ENCODE measurements at regions not wholly inside any gene's neighbourhood (a gene's known extent, or its start where the extent isn't known, plus 50 kb on each side); places are given as distances from the start of the nearest gene placed in this dataset.

- DNase-seq (ENCODE audit: extremely low read depth in 1 of 4, low spot score in 3 of 4) (no peak), ATAC-seq (no peak), FAIRE-seq (no peak)
- ChIA-PET CTCF (ENCODE audit: low intra/inter-chr PET ratio) (no interaction called here), POLR2A (no interaction called here)
- no peak for TF ChIP-seq POLR2B (IDR thresholded peaks at IDR 0.05; ENCODE audit: low read depth, partially characterized antibody)
- no peak for TF ChIP-seq NEUROD1 (IDR thresholded peaks at IDR 0.05; ENCODE audit: borderline replicate concordance, low read depth, low read length, partially characterized antibody)
- H3K9me3 ChIP-seq (replicated peaks; ENCODE audit: control insufficient read depth, insufficient read depth, low read depth, low read length) = no peaks in the 10 kb centered on the region
- no peak overlapping the region for H3K4me2 ChIP-seq (ENCODE audit: insufficient read depth, low read length)
- H3K4me1 ChIP-seq (replicated peaks in 1 of 2; ENCODE audit: control insufficient read depth in 2 of 2, insufficient read depth in 2 of 2, low read length in 2 of 2) = no peaks in the 10 kb centered on the region
- no peaks in the 10 kb centered on the region for H4K20me1 ChIP-seq (replicated peaks; ENCODE audit: control insufficient read depth, insufficient read depth, low read length)
- BruUV-seq (replicated peaks) = no TSS peak
- no CpG with 5 or more reads among the region's 2 CpGs for WGBS (ENCODE audit: insufficient coverage, low coverage, missing lambda C conversion rate)
- in situ Hi-C loops (cut with MboI) = no loop called here
- no peaks in the 10 kb centered on the region for H3K9me1 ChIP-seq (ENCODE audit: control insufficient read depth, insufficient read depth, low read length)
- H3K9ac ChIP-seq (ENCODE audit: insufficient read depth in 1 of 2, low read depth in 2 of 2, low read length in 2 of 2) = no peak overlapping the region
- no peaks in the 10 kb centered on the region for H3K27me3 ChIP-seq (ENCODE audit: control insufficient read depth in 2 of 2, insufficient read depth in 2 of 2, low read length in 2 of 2)
- intact Hi-C loops (cut with micrococcal nuclease) = no loop called here
- H3K79me2 ChIP-seq (ENCODE audit: control insufficient read depth, insufficient read depth, low read length) = no peaks in the 10 kb centered on the region
- H3K36me3 ChIP-seq (ENCODE audit: control insufficient read depth, insufficient read depth, low read length) = no peaks in the 10 kb centered on the region
- H2AFZ ChIP-seq (ENCODE audit: low read depth, low read length) = no peak overlapping the region
- no peak overlapping the region for H3K4me3 ChIP-seq
- no peak overlapping the region for H3K27ac ChIP-seq (ENCODE audit: extremely low read depth, low read depth, low read length)
These were observed 848.8 kb upstream of the ACO1 start for GRCh38 chr9:31535651-31536050.

DNA sequence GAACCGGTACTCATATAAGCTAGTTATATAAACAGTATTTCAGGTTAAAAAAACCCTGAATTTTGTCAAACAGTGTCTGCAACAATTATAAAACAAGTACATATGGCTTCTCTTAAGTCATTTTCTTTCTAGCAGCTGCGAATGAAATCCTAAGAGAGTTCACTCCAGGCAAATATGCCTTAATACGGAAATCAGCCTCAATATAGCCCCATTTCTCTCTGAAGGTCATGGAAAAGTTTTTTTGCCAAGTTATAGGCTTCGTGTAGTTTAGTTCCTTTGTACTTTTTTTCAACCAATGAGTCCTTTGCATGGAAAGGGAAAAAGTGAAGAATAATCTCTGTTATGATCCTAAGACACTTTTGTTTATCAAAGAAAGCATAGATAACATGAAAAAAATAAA lies 848.0 kb upstream of the ACO1 start:
- POLR2A ChIA-PET = no interaction called here
- Histone ChIP-seq H3K36me3 (ENCODE audit: control insufficient read depth, insufficient read depth, low read length) (no peaks in the 10 kb centered on the region), H3K4me3 (no peak overlapping the region), H3K79me2 (ENCODE audit: control insufficient read depth, insufficient read depth, low read length) (no peaks in the 10 kb centered on the region), H2AFZ (ENCODE audit: low read depth, low read length) (no peak overlapping the region), H3K4me1 (replicated peaks in 1 of 2; ENCODE audit: control insufficient read depth in 2 of 2, insufficient read depth in 2 of 2, low read length in 2 of 2) (no peaks in the 10 kb centered on the region), H3K4me2 (ENCODE audit: insufficient read depth, low read length) (no peak overlapping the region), H3K9ac (ENCODE audit: insufficient read depth in 1 of 2, low read depth in 2 of 2, low read length in 2 of 2) (no peak overlapping the region), H4K20me1 (replicated peaks; ENCODE audit: control insufficient read depth, insufficient read depth, low read length) (no peaks in the 10 kb centered on the region), H3K27ac (ENCODE audit: extremely low read depth, low read depth, low read length) (no peak overlapping the region), H3K27me3 (ENCODE audit: control insufficient read depth in 2 of 2, insufficient read depth in 2 of 2, low read length in 2 of 2) (no peaks in the 10 kb centered on the region), H3K9me1 (ENCODE audit: control insufficient read depth, insufficient read depth, low read length) (no peaks in the 10 kb centered on the region), H3K9me3 (replicated peaks; ENCODE audit: control insufficient read depth, insufficient read depth, low read depth, low read length) (no peaks in the 10 kb centered on the region)
- no TSS peak for BruUV-seq (replicated peaks)
- in situ Hi-C loops (cut with MboI) (no loop called here), intact Hi-C loops (cut with micrococcal nuclease) (no loop called here)
- no peak for FAIRE-seq
- ATAC-seq = no peak
- CTCF ChIA-PET (ENCODE audit: low intra/inter-chr PET ratio) = no interaction called here
- DNase-seq (ENCODE audit: extremely low read depth in 1 of 4, low spot score in 3 of 4) = no peak
- WGBS (ENCODE audit: insufficient coverage, low coverage, missing lambda C conversion rate) = no CpG with 5 or more reads among the region's 4 CpGs
- TF ChIP-seq, protein P1, sequence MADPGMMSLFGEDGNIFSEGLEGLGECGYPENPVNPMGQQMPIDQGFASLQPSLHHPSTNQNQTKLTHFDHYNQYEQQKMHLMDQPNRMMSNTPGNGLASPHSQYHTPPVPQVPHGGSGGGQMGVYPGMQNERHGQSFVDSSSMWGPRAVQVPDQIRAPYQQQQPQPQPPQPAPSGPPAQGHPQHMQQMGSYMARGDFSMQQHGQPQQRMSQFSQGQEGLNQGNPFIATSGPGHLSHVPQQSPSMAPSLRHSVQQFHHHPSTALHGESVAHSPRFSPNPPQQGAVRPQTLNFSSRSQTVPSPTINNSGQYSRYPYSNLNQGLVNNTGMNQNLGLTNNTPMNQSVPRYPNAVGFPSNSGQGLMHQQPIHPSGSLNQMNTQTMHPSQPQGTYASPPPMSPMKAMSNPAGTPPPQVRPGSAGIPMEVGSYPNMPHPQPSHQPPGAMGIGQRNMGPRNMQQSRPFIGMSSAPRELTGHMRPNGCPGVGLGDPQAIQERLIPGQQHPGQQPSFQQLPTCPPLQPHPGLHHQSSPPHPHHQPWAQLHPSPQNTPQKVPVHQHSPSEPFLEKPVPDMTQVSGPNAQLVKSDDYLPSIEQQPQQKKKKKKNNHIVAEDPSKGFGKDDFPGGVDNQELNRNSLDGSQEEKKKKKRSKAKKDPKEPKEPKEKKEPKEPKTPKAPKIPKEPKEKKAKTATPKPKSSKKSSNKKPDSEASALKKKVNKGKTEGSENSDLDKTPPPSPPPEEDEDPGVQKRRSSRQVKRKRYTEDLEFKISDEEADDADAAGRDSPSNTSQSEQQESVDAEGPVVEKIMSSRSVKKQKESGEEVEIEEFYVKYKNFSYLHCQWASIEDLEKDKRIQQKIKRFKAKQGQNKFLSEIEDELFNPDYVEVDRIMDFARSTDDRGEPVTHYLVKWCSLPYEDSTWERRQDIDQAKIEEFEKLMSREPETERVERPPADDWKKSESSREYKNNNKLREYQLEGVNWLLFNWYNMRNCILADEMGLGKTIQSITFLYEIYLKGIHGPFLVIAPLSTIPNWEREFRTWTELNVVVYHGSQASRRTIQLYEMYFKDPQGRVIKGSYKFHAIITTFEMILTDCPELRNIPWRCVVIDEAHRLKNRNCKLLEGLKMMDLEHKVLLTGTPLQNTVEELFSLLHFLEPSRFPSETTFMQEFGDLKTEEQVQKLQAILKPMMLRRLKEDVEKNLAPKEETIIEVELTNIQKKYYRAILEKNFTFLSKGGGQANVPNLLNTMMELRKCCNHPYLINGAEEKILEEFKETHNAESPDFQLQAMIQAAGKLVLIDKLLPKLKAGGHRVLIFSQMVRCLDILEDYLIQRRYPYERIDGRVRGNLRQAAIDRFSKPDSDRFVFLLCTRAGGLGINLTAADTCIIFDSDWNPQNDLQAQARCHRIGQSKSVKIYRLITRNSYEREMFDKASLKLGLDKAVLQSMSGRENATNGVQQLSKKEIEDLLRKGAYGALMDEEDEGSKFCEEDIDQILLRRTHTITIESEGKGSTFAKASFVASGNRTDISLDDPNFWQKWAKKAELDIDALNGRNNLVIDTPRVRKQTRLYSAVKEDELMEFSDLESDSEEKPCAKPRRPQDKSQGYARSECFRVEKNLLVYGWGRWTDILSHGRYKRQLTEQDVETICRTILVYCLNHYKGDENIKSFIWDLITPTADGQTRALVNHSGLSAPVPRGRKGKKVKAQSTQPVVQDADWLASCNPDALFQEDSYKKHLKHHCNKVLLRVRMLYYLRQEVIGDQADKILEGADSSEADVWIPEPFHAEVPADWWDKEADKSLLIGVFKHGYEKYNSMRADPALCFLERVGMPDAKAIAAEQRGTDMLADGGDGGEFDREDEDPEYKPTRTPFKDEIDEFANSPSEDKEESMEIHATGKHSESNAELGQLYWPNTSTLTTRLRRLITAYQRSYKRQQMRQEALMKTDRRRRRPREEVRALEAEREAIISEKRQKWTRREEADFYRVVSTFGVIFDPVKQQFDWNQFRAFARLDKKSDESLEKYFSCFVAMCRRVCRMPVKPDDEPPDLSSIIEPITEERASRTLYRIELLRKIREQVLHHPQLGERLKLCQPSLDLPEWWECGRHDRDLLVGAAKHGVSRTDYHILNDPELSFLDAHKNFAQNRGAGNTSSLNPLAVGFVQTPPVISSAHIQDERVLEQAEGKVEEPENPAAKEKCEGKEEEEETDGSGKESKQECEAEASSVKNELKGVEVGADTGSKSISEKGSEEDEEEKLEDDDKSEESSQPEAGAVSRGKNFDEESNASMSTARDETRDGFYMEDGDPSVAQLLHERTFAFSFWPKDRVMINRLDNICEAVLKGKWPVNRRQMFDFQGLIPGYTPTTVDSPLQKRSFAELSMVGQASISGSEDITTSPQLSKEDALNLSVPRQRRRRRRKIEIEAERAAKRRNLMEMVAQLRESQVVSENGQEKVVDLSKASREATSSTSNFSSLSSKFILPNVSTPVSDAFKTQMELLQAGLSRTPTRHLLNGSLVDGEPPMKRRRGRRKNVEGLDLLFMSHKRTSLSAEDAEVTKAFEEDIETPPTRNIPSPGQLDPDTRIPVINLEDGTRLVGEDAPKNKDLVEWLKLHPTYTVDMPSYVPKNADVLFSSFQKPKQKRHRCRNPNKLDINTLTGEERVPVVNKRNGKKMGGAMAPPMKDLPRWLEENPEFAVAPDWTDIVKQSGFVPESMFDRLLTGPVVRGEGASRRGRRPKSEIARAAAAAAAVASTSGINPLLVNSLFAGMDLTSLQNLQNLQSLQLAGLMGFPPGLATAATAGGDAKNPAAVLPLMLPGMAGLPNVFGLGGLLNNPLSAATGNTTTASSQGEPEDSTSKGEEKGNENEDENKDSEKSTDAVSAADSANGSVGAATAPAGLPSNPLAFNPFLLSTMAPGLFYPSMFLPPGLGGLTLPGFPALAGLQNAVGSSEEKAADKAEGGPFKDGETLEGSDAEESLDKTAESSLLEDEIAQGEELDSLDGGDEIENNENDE (IDR thresholded peaks at IDR 0.05; ENCODE audit: low read depth, low read length) = no peak
- TF ChIP-seq TCF3 (CRISPR knock-in tag; IDR thresholded peaks at IDR 0.05) (no peak), PPARD (CRISPR knock-in tag; IDR thresholded peaks at IDR 0.05) (no peak), ZNF174 (CRISPR knock-in tag; IDR thresholded peaks at IDR 0.05) (no peak)

Measured in K562 (cell line).